ENCODE measurements at regions not wholly inside any gene's neighbourhood (a gene's known extent, or its start where the extent isn't known, plus 50 kb on each side); places are given as distances from the start of the nearest gene placed in this dataset.

DNA sequence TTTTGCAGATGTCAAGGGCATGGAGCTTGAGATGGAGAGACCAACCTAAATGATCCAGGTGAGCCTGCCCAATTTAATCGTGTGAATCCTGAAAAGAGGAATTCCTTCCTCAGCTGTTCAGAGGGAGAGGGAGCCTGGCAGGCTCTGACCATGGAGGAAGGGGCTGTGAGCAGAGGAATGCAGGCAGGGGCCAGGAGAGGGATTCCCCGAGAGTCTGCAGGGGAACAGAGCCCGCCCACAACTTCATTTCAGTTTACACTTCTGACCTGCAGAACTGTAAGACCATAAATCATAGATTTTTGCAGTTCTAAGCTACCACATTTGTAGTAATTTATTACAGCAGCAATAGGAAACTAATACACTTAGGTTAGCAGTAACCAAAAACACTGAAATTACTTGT, 164.1 kb downstream of the TBXT start:
- TF ChIP-seq, protein P1, sequence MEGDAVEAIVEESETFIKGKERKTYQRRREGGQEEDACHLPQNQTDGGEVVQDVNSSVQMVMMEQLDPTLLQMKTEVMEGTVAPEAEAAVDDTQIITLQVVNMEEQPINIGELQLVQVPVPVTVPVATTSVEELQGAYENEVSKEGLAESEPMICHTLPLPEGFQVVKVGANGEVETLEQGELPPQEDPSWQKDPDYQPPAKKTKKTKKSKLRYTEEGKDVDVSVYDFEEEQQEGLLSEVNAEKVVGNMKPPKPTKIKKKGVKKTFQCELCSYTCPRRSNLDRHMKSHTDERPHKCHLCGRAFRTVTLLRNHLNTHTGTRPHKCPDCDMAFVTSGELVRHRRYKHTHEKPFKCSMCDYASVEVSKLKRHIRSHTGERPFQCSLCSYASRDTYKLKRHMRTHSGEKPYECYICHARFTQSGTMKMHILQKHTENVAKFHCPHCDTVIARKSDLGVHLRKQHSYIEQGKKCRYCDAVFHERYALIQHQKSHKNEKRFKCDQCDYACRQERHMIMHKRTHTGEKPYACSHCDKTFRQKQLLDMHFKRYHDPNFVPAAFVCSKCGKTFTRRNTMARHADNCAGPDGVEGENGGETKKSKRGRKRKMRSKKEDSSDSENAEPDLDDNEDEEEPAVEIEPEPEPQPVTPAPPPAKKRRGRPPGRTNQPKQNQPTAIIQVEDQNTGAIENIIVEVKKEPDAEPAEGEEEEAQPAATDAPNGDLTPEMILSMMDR (IDR thresholded peaks at IDR 0.05): no peak
- no peak for TF ChIP-seq POLR2A (IDR thresholded peaks at IDR 0.05)
